Fibroblast of skin of right quadriceps (primary cell): ENCODE measurements at regions not wholly inside any gene's neighbourhood (a gene's known extent, or its start where the extent isn't known, plus 50 kb on each side); places are given as distances from the start of the nearest gene placed in this dataset.

Experiments used
- DNase-seq: peaks from one replicate; pipeline ENCODE4 v3.0.0-alpha.2; 2013

DNA sequence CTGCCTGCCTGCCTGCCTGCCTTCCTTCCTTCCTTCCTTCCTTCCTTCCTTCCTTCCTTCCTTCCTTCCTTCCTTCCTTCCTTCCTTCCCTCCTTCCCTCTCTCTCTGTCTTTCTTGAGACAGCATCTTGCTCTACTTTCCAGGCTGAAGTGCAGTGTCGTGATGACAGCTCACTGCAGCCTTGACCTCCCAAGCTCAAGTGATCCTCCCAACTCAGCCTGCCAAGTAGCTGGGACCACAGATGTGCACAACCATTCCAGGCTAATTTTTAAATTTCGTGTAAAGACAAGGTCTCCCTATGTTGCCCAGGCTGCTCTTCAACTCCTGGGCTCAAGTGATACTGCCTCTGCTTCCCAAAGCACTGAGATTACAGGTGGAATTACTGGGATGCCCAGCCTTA is 328.2 kb upstream of the SORL1-AS1 start:
- no peak for DNase-seq

DNA sequence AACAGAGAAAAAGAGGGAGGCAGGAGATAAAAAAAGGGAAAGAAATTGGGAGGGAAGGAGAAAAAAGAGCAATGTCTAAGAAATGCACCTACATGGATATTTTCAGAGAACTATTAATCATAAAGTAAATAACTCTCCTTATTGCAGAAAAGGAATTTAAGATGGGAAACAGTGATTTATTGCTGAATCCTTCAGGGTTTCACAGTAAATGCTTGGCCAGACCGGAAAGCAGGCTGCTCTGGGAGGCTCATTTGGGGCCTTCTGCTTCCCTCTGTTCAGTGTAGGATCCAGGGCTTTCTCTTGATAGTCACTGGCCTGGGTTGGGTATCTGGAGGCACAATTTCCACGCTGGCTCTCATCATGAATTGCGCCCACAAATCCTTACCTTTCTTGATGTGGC is 324.3 kb upstream of the SORL1-AS1 start:
- DNase-seq, result peak; percentile 46

GRCh38 chr11:121775276-121775675 is 322.5 kb upstream of the SORL1-AS1 start:
- DNase-seq, result no peak

DNA sequence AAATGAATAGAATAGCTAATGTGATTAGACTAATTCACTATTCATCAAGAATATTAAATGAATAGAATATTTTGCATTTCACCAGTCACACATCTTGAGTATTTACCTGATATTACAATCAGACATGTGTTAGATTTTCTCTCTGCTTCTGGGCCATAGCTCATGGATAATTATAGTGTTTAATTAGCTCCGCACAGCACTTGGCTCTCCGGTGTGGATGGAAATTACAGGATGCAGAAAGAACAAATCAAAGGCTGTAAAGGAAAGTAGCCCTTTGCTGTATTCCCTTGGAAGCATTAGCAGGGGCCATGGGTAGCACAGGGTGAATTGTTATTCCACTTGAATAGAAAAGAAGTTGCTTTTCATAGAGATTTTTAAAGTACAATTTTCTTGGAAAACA is 320.3 kb upstream of the SORL1-AS1 start:
- no peak for DNase-seq

GRCh38 chr11:121770939-121771595 is 318.3 kb upstream of the SORL1-AS1 start:
- DNase-seq, result no peak

DNA sequence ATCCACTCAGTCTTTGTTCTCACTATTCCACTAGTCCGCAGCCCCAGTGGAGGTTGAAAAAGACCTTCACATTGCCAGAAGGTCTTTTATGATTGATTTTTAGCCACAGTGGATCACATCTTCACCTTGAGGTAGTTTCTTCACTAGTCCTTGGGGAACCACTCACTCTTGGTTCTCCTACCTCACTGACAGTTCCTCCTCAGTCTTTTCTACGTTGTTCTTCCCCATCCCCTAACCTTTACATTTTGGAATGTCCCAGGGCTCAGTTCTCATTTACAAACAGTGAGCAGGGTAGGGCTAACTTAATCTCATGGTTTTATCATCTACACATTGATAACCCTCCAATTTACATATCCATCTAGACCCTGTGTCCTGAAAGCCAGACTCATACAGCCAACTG is 316.4 kb upstream of the SORL1-AS1 start:
- DNase-seq, result no peak

DNA sequence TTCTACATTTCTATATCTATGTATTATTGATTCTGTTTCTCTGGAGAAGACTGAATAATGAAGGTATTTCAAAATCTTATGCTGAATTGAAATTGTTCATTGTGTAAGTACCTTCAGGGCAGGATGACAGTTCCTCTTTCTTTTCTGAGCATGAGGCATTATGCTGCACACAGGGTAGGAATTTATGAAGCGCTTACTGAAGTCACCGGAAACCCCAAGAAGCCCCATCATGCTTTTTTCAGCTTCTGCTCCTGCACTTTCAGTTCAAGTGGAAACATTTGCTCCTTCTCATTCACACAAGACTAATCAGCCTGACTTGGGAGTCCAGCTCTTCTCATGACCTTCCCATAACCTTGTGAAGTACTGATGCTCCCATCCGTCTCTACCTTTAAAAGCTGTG is 314.7 kb upstream of the SORL1-AS1 start:
- no peak for DNase-seq

DNA sequence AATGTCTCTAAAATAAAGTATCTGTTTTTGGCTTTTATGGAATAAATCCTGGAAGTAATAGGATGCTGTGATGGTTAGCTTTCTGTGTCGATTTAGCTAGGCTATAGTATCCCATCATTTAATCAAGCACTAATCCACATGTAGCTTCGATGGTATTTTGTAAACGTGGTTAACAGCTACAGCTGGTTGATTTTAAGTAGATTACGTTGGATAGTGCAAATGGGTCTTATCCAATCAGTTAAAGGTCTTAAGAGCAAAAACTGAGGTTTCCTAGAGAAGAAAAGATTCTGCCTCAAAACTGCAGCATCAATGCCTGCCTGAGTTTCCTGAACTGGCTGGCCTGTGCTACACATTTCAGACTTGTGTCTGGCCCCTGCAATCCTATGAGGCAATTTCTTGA is 314.2 kb upstream of the SORL1-AS1 start:
- no peak for DNase-seq

DNA sequence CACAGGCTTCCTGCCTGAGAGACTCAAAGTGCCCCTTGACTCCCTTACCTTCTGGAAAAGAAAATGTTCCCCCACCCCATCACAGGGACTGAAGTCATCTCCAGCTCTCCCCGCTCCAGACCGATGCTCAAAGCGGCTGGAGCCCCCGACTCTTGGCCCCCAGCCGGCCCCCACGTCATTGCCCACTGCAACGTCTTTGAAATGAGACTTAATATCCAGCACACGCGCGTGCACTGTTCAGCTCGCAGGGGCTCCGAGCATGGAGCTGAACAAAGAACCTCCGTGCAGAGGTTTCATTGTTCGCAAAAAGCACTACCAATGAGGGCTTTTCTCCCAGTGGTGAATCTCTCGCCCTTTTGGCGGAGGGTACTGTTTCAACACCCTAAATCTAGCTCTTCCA is 313.4 kb upstream of the SORL1-AS1 start:
- DNase-seq, result no peak

DNA sequence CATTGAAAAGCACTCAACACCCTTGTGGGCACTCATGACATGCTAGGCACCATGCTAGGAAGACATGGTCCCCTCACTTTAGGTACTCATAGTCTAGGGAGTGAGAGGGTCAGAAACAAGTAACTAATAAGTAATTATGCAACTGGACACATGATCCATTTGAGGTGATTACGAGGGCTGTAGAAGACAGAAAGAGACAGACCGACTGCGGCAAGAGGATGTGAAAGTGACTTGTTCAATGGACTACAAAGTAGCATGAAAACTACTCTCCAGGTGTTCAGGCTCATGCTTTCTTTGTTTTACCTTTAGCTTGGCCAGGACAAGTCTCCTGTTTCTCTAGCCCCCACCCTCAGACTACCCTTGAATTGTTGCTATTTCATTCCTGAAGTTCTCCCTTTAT is 310.8 kb upstream of the SORL1-AS1 start:
- DNase-seq, result no peak

GRCh38 chr11:121762820-121763219 is 310.1 kb upstream of the SORL1-AS1 start:
- DNase-seq, result peak; percentile 63

GRCh38 chr11:121761186-121761585 is 308.4 kb upstream of the SORL1-AS1 start:
- DNase-seq, result no peak

GRCh38 chr11:121757480-121758125 is 304.8 kb upstream of the SORL1-AS1 start:
- no peak for DNase-seq

DNA sequence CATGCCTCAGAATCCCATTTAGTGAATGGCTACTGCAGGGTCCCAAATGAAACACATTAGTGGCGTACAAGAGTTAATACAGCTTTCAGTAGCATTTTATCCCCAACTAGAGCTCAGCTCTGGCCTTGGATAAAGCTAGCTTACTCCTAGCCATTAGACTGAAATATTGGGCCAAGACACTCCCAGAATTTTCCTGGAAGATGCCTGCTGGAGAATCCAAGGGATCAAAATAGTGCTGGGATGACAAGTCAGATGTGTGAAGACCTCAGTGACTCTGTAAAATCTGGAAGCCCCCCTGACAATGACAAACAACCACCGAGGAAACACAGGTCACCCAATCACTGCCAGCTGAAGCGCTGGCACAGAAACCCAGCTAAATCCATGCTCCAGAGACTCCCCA is 303.1 kb upstream of the SORL1-AS1 start:
- DNase-seq, result no peak

GRCh38 chr11:121755191-121755590 is 302.4 kb upstream of the SORL1-AS1 start:
- DNase-seq, result no peak

DNA sequence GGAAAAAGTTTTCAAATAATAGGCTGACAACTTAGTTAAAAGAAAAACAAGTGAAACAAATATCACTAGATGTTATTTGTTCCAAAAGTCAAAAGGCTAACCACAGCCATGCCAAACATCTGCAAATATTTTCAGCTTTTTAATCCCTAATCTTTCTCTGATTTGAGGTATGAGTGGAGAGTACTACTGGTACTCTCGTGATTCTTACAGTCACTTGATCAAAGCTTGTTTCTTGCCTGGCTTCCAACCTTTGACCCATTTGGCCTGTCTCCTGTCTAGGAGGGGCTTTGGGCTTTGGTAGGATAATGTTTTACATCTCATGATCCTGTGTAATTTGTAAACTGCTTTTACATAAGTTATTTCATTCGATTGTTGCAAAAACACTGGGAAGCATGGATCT is 301.8 kb upstream of the SORL1-AS1 start:
- DNase-seq, result no peak

GRCh38 chr11:121749691-121750090 is 296.9 kb upstream of the SORL1-AS1 start:
- DNase-seq, result no peak

DNA sequence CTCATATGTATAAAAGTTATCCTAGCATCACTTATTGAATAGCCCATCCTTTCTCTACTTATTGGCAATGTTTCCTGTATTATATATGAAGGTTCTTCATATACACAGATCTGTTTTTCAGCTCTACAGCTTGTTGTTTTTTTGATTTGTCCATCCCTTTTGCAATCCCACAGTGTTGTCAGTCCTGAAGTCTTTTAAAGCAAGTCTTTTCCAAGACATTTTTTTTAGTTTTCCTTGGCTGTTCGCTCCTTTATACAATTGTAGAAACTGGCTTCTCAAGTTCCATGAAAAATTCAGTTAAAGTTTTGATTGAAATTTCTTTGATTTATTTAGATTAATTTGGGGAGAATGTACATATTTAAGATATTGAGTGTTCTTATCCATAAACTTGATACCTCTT is 295.3 kb upstream of the SORL1-AS1 start:
- DNase-seq, result no peak

DNA sequence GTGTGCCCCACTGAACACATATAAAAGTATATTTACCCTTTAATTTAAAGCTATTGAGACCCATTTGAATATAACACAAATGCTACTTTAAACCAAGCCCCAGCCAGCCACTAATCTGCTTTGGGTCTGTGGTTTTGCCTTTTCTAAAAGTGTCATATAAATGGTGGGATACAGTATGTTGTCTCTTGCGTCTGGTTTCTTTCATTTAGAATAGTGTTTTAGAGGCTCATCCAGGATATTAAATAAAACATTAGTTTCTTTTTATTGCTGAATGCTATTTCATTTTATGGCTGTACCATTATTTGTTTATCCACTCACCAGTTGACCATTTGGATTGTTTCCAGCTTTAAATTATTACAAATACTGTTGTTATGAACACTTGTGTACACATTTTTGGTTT is 290.5 kb upstream of the SORL1-AS1 start:
- no peak for DNase-seq

DNA sequence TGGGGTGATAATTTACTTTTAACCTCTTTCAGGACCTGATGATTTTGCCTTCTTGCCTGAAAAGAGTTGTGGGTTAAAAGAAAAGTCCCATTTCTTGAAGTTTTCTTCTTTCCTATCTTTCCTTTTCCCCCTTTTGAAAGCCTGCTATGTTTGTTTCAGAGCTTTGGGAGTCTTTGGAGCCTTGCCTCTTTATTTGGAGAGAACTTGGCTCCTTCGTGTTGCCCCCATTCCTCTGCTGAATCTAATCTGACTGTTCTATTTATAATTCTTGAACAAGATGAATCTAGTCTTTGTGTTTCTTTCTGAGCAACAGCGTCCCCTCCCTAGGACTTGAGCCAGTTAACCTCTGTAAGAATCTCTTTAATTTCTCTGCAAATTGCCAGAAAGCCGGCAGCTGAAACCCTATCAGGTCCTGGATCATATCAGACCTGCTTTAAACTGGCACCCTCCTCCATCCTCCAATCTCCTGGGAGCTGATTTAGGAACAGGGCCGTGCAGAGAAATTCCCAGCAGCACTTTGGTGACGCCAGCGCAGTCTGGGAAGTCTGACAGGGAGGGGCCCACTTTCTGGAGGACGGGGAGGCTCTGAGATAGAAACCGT is 289.1 kb upstream of the SORL1-AS1 start:
- peak; percentile 39 for DNase-seq

GRCh38 chr11:121741351-121741760 is 288.6 kb upstream of the SORL1-AS1 start:
- DNase-seq, result peak; percentile 34

DNA sequence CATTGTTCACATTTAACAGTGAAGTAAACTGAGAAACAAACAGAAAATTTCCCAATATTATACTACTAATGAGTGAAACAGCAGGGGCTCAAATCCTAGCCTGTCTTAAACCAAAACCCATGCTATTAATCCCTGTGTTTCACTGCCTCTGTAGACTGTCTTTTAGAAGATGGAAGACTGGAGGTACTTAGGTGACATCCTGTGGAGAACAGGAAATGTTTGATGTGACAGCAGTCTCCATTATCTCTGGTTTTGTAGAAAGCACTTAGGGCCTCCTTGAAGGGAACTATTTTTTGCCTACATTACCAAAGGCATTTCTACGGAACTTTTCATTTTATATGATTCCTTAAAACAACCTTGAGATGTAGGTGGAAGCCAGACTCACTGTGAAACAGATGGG is 288.1 kb upstream of the SORL1-AS1 start:
- no peak for DNase-seq

DNA sequence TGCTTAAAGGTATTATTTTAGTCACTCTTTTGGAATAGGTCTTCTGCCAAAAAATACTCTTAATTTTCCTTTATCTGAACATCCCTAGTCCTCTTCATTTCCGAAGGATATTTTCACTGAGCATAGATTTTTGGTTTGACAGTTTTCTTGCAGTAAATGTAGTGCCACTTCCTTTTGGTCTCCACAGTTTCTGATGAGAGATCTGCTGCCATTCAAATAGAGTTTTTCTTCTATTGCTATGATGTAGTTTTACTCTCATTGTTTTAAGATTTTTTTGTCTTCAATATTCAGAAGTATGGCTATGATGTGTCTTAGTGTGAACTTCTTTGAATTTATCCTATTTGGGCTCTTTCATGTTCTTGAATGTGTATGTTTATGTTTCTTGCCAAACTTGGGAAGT is 281.1 kb upstream of the SORL1-AS1 start:
- no peak for DNase-seq

GRCh38 chr11:121727942-121728341 is 275.2 kb upstream of the SORL1-AS1 start:
- DNase-seq, result no peak
